DMS153 (cell line): ENCODE measurements at regions not wholly inside any gene's neighbourhood (a gene's known extent, or its start where the extent isn't known, plus 50 kb on each side); places are given as distances from the start of the nearest gene placed in this dataset.

Experiments used
- DNase-seq: peaks from one replicate; lab custom pipeline; 2025; lab: John Stamatoyannopoulos, UW

DNA sequence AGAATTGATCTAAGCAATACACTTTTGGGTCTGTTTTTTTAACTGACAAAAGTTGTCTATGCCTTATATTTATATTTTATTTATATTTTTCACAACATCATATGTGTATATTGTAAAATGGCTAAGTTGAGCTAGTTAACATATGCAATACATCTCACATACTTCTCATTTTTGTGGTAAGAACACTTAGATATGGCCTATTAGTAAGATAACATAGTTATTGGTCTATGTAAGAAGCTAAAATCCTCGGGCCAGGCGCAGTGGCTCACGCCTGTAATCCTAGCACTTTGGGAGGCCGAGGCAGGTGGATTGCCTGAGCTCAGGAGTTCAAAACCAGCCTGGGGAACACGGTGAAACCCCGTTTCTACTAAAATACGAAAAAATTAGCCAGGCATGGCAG, 275.6 kb upstream of the ID2 start:
- DNase-seq: no peak

DNA sequence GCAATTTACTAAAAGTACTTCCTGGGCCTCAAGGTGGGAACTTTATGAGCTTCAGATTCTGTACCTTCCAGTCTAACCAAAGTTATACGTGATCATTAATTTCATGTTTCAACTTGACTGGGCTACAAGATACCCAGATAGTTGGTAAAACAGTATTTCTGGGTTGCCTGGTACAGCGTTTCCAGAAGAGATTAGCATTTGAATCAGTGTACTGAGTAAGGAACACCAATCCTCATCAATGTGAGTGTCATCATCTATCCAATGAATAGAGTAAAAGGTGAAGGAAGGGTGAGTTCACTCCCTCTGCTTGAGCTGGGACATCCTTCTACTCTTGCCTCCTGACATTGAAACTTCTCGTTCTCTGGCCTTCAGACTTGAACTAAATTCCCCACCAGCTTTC, 274.5 kb upstream of the ID2 start:
- no peak for DNase-seq

DNA sequence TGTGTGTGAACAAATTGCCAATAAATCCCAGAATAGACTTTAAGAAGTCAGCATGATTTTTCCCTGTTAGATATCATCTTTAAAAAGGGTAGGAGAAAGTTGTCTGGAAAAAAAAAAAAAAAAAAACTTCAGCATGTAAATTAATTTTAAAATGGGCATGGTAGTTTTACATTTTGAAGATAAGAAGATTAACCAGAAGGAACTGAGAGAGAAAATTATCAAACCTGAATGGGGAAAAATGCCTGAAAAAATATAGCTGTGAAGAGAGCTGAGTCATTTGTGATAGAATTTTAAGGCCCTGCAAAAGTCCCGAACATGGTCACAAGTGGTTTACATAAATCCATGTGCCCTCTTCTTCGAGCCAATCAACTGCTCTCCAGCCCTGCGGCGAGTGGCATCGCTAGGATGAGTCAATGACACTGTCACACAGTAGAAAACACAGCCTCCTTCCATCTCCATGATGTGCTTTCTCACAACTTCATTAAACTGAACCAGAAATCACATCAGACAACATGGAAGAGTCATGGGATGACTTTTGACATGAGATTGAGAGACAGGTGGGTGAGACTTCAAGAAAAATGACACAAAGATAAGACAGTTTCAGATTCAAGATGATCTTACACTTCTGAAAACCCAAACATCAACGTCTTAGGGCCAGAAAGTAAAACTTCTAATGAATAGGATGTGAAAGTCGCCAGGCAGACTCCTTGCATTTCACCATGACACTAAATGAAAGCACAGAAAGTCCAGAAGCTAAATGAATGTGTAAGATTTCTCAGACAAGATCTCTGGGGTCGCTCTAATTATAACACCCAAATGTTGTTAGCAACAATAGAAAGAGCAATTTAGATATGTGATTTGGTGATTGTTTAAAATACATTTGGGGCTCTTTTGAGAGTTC, 273.0 kb upstream of the ID2 start:
- DNase-seq: no peak

DNA sequence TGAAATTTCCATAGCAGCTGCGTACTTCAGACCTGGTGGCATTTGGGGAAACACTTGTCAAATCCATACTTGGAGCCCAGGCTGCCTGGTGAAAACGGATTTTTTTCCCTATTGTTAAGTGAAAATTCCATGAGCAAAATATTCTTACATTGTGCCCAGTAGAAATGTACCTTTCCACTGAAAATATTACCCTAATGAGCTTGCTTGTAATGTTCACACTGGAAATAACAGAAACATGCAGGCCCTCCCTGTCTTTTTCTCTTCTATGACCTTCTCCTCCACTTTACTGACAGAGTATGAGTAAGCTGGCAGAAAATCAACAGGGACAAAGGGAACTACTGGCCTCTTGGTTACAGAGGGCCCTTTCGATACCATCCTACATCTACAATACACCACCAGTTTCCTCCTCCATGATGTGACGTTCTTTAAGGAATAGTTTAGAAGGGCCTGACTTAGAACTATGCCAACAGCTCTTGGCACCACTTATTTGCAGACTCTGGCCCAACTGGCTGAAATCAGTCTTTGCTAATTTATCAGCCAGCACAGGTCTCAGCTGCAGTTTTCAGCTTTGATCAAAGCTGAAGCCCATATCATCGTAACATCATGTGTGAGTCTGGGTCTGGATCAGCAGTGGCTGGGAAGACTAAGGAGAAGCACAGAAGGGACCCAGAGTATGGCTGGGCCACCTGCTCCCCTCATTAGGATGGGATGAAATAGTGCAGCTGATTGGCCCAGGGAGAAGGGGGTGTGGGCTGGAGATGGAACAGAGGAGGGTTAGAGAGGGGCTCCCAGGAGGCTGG, 272.2 kb upstream of the ID2 start:
- DNase-seq: no peak

DNA sequence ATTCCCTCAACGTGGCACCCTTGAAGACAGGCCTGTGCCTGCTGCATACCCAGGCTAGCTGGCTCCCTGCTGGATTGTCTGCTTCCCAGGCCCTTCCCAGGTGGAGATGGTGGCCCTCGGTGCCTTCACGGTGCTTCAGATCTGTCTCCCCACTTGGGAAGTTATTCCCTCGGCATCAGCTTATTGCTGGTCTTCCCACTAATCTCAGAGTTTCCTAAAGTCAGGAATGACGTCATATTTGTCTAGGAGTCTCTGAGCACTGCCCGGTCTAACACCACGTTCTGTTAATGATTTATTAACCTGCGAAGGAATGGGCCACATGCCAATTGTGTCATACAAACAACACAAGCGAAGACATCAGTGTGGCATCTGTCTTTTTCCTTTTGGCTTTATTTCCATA, 269.8 kb upstream of the ID2 start:
- no peak for DNase-seq

DNA sequence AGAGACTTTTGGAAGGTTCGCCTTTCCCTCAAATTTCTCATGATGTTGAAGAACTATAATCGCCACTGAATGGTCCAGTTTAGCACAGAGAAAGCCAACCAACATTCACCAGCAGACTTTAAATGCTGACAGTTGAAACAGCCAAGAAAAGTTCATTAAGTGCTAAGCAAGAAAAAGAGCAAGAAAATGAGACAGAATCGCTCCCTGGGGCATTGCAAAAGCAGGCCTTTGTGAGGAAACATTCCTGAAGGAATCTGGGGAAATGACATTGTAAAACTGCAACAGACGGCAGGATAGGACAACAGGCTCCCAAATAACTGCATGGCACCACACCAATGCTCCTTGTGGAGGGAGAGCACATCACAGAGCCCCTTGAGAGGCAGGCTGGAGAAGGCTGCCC, 269.3 kb upstream of the ID2 start:
- DNase-seq: no peak

DNA sequence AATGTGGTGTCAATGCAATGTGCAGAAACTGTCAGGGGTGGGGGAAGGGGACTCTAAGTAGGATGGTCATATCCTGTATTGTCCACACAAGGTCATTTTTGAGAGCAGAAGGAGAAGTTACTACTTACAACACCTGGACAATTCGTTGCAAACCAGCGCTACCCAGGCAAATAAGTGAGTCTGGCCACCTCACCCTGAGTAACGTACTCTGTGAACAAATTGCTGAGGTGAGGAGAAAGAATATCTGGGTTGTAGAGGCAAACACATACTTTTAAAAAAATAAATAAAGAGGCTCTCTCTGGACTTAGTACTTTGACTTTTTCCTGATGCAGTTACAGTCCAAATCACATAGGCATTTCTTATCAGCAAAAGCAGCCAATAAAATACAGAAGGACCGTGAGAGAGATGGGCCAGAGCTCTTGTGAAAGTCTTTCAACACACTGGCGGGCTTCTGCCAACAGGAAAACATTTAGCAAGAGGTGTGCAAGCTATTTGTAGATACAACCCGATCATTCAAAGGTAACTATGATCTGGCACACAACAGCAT, 268.2 kb upstream of the ID2 start:
- DNase-seq: no peak

DNA sequence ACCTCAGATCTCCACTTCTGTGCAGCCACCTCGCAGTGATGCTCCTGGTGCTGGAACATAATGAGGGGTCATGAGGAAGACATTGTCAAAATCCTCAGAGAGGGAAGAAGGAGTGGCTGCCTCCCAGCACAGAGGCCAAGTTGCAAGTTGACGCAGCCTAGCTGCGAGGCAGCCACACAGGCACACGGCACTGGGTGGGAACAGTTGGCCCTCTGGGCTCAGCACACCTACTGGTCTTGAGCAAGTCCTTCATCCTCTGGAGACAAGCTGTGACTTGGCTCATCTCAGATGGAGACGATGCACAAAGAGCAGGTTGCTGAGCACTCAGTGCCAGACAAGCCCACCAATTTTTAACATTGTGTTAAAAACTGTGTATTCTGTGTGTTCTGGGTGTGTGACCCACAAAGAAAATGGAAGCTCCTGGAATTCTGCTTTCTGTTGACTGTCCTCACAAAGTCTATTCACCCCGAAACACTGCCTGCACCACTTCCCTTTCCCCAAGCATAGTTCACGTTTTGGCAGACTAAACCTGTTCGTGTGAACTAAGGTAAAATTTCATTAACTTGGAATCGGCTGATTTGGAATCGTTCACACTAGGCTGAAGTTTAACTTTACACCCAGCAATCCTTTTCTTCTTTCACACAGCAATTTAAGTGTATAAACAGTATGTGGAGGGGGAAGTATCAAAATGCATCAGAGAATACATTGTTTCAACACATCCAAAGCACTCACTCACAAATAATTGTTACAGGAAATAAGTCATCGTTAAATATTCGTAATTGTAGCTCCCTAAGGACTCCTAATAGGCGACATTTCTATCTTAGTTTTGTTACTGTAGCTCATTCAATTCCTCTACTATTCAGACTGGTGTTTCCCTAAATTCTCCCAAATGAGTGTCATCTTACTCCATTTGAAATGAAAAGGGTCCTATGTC, 266.6 kb upstream of the ID2 start:
- DNase-seq: no peak

DNA sequence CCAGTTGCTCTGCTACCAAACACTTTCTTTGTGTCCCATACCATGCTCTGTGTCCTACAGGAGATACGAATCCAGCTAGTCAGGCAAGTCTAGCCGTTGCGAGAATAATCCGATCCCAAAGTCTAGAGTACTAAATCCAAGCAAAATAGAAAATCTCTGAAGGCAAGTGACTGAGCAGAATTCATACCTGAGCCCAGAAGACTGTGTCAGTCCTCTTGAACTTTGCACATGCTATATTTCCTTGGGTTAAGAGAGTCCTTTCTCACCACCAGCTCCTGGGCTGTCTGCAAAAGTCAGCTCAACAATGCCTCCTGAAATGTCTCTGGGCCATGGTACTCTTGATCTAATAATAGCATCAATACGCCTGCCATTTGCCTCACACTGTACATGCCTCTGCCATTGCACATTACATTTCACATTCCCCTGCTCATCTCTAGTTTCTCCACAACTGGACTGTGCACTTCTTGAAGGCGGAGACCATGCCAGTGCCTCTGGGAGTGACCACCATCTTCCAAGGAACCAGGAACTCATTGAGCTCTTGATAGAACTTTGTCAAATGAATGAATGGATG, 265.8 kb upstream of the ID2 start:
- no peak for DNase-seq

DNA sequence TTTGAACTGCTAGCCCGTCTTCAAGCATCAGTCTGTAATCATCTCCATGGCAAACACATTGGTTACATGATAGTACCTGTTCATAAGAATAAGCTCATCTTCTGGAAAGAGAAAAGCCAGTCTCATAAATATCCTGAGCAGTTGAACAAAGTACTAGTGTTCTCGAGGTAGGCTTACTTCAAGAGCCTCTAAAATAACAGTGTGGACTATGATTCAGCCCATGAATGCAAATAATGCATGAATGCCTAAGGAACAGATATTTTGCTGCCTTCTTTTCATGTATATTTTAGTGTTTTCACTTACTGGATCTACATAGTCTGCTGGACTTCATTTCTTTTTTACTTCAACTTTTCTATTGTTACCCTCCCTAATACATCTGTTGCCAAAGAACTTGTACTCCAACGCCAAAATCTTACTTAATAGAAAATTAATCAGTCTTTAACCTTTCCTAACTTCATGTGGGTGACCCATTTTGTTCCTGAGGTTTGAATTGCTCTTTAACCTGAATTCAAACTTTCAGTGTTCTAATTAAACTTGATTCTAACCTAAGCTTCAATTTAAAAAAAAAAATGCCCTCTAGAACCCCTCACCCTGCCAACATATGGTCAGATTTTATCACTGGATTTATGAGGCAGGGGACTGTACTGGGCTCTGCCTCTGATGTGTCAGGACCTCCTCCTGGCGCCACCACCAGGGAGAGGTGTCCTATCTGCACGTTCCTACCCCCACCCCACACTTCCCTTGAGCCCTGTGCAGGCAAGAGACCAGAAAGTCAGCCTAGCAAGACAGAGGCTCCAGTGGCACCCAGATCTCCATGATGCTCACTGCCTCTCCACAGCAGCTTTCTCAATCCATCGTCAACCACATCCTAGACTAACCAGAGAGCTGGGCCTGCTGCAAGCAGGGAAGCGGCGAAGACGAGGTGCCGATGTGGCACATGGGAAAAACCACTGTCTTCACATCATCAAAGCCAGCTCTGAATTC, 264.7 kb upstream of the ID2 start:
- no peak for DNase-seq

DNA sequence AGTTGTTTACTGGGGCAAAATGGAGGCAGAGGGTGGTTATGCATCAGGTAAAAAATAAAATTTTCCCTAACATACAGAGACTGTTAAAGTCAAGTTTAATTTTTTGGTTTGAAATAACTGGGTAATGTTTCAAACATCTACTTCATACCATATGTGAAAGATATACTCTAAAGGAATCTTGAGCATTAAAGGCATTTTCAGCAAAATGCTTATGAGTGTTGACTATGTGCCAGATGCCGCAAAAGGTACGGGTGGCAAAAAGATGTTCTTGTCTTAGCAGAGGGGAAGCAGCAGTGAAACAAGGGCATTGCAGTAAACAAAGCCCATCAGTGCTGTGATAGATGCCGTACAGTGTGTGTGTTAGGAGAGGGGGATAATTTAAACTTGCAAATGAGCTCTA, 263.1 kb upstream of the ID2 start:
- DNase-seq: no peak

DNA sequence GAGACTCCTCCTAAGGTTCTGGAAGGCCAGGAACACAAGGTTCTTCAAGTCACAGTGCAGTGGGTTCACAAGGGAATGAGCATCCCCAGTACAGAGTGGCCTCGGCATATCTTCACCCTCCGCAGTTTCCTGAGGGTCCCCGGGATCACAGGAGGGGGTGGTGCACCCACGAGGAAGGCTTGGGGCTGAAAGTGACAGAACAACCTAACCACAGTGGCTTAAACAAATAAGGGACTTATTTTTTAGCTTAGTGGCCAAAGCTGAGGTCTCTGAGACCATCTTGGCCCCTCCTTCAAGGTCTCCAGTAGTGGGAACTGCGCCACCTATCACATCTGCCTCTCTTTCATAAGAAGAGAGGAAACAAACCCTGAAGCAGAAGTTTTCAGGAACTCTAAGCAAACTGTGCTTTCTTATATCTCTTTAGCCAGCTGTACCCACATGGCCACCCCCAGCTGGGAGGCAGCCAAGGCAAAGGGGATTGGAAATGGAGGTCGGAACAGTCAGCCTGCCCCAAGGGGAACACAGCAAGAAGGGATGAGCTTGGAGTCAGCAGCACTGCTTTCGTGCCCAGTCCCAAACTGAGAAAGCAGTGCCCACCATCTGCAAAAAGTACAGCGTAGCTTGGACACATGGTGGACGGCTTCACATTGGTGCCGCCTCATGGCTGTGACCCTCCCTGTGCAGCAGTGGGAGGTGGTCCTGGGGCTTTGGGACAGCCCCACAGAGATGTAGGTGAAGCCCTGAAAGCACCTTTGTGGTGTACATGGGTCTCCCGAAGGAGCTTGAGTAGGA, 260.0 kb upstream of the ID2 start:
- DNase-seq: no peak

DNA sequence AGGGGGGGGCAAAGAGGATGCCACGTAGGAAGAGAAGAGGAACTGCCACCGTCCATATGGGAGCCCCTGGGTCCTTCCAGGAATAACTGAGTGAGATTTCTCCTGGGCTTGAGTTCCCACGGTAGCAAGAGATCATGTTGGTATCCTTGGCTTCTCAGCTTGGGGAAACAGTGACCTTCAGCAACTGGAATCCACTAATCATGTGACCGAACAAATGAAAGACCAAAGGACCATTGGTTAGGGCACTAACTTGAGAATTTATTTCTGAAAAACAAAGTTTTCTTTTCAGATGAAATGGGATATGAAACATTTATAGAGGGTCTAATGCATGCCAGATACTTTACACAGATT, 259.4 kb upstream of the ID2 start:
- DNase-seq: no peak

DNA sequence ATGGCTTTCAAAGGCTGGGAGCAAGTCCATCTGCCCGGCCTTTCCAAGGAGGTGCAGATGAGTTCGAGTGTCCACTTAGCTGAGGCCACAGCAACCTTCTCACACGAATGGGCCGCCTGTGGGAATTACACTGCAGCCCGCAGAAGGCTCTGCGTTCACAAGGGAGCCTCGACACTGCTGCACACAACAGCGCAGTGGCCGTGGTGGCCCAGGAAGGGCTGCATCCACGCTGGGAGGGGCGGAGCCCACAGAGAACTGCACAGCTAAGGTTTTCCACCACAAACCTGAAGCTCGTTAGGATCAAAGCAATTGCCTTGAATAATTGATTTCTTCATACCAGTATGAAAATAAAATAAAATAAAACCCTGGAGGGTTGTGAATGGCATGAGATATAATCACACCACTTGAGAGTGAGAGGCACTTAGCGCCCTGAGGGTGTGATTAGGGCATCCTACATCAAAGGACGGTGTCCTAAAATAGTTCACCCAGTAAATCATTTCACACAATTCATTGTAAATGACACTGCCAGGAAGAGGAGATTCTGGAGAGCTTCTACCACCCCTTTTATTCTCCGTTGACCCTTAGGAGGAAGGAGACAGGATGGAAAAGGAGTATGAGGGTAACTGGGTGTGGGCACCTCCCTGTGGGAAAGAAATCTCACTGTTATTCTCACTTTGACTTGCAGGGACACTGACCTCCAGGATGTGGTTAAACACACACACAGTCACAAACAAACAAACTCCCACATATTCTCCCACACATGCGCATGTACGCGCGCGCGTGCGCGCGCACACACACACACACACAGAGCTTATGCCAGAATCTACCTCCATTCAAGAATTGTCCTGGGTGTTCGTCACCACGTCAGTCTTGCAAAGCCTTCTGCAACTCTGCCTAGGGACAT, 256.6 kb upstream of the ID2 start:
- DNase-seq: peak; percentile 61

DNA sequence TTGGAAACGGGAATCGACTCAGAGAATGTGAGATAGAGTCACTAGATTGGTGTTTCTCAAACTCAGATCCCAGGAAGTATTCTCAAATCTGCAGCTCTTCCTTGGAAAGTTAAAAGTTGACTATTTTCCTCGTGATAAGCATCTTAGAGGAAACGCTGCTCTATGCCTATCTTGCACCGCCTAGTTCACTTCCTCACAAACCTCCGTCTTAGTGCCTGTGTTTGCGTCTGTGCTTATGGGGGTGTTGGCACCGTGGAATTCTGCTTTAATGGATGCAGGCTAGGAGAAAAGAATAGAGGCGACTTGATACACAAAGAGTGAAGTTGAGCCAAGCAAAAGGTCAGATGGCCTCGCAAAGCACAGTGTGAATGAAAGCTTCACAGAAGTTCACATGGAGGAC, 255.3 kb upstream of the ID2 start:
- no peak for DNase-seq

DNA sequence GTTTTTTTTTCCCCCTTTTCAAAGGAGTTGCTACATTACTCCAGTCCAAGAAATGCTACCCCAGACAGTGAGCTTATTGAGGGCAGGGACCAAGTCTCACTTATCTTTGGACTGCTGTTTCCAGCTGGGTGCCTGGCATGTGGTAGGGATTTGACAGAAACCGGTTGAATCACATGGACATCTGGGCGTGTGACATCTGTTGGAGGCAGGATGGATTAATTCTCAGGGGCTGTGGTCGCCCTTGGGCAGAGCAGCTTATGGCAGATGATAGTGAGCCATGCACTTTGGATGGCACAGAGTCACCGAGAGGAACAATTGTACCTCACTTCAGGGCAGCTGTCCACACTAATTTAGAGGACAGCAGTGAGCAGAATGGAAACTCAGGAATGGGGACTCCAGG, 254.6 kb upstream of the ID2 start:
- DNase-seq: no peak

DNA sequence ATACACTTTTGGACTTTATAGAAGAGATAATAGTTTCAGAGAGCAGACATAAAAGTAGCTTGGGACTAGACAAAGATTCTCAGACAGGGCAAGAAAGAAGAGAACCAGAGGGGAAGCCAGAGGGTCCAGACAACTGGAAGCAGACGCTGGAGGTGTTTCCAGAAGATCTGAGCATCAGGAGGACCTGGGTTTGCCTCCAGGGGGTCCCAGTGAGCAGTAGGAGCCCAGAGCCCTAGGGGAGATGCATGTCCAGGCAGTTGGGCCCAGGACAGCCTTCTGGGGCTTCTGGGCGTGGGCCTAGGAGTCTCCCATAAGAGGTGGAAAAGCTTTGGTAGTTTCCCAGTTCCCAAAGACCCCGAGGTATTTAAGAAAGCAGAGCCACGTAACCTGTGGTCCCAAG, 251.2 kb upstream of the ID2 start:
- no peak for DNase-seq

DNA sequence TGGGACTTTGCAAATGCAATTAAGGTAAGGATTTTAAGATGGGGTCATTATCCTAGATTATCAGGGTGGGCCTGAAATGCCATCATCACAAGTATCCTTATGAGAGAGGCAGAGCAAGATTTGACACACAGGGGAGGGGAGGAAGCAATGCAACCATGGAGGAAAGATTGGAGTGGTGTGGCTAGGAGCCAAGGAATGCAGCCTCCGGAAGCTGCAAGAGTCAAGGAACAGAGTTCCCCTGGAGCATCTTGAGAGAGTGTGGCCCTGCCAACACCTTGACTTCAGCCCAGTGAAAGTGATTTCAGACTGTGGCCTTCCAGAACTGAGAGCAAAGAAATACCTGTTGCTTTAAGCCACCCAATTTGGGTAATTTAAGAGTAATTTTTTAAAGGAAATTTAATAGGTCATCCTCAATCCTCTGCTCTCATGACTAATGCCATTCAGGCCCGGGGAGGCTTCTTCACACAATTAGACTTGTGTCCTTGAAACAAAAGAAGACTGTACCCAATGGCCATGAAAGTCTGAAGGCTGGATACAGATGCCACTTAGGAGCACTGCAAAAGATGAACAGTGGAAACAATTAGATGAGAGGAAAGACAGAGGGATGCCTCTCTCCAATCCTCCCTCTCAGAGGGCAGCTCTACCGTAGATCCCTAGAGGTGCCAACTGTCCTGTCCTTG, 250.3 kb upstream of the ID2 start:
- DNase-seq: no peak
